Ecto neural progenitor cell (in vitro differentiated cells): ENCODE measurements at regions not wholly inside any gene's neighbourhood (a gene's known extent, or its start where the extent isn't known, plus 50 kb on each side); places are given as distances from the start of the nearest gene placed in this dataset.
"Not testable (repeated sequence)": the region's sequence is repeated elsewhere in the genome, so short reads cannot be mapped to it uniquely, and the experiment has no call there.

Experiments
- DNase-seq: peaks from one replicate; pipeline ENCODE4 v3.0.0-alpha.2; 2018; ENCODE audit warnings: low spot score

- no peak for DNase-seq
These were observed 760.4 kb upstream of the SEMA6D start for GRCh38 chr15:46956881-46957280.

- no peak for DNase-seq
These were observed 756.7 kb upstream of the SEMA6D start for GRCh38 chr15:46960581-46960980.

- DNase-seq, result no peak
These were observed 755.5 kb upstream of the SEMA6D start for GRCh38 chr15:46961795-46962194.

GRCh38 chr15:46988055-46988454 is 729.2 kb upstream of the SEMA6D start:
- DNase-seq, result not testable (repeated sequence)

GRCh38 chr15:46996359-46996758 is 720.9 kb upstream of the SEMA6D start:
- DNase-seq, result no peak

GRCh38 chr15:46997501-46997900 is 719.8 kb upstream of the SEMA6D start:
- no peak for DNase-seq

- no peak for DNase-seq
These were observed 713.7 kb upstream of the SEMA6D start for GRCh38 chr15:47003568-47003967.

- no peak for DNase-seq
These were observed 703.9 kb upstream of the SEMA6D start for GRCh38 chr15:47013446-47013845.

GRCh38 chr15:47027322-47027946 is 689.9 kb upstream of the SEMA6D start:
- no peak for DNase-seq

- DNase-seq, result no peak
These were observed 681.6 kb upstream of the SEMA6D start for GRCh38 chr15:47035475-47036406.

- DNase-seq, result no peak
These were observed 680.3 kb upstream of the SEMA6D start for GRCh38 chr15:47037003-47037402.

GRCh38 chr15:47039225-47039624 is 678.1 kb upstream of the SEMA6D start:
- DNase-seq, result no peak

- no peak for DNase-seq
These were observed 676.0 kb upstream of the SEMA6D start for GRCh38 chr15:47041301-47041700.

- DNase-seq, result not testable (repeated sequence)
These were observed 669.3 kb upstream of the SEMA6D start for GRCh38 chr15:47047981-47048380.

- DNase-seq, result no peak
These were observed 650.9 kb upstream of the SEMA6D start for GRCh38 chr15:47066392-47066791.

GRCh38 chr15:47077846-47078245 is 639.5 kb upstream of the SEMA6D start:
- DNase-seq, result not testable (repeated sequence)

- DNase-seq, result no peak
These were observed 621.5 kb upstream of the SEMA6D start for GRCh38 chr15:47095833-47096232.

- DNase-seq, result not testable (repeated sequence)
These were observed 618.8 kb upstream of the SEMA6D start for GRCh38 chr15:47098526-47098925.

GRCh38 chr15:47099801-47100200 is 617.5 kb upstream of the SEMA6D start:
- not testable (repeated sequence) for DNase-seq

- DNase-seq, result not testable (repeated sequence)
These were observed 608.5 kb upstream of the SEMA6D start for GRCh38 chr15:47108800-47109199.

GRCh38 chr15:47116698-47117097 is 600.6 kb upstream of the SEMA6D start:
- no peak for DNase-seq

GRCh38 chr15:47119349-47119748 is 598.0 kb upstream of the SEMA6D start:
- no peak for DNase-seq

- DNase-seq, result no peak
These were observed 592.7 kb upstream of the SEMA6D start for GRCh38 chr15:47124430-47125102.
